ENCODE measurements at regions not wholly inside any gene's neighbourhood (a gene's known extent, or its start where the extent isn't known, plus 50 kb on each side); places are given as distances from the start of the nearest gene placed in this dataset.

GRCh38 chr6:125507987-125508655, 206.4 kb upstream of the HDDC2 start:
- TF ChIP-seq CTCF (IDR thresholded peaks at IDR 0.05; ENCODE audit: low read length) (no peak), EZH2 (IDR thresholded peaks at IDR 0.05; ENCODE audit: borderline replicate concordance, low read length) (no peak)

Data from OCI-LY1 (cell line).